ENCODE measurements at regions not wholly inside any gene's neighbourhood (a gene's known extent, or its start where the extent isn't known, plus 50 kb on each side); places are given as distances from the start of the nearest gene placed in this dataset.

- ATAC-seq (no peak), DNase-seq (ENCODE audit: low read depth, low spot score) (no peak)
- Histone ChIP-seq H2AFZ (ENCODE audit: low read depth, low read length, poor library complexity, severe bottlenecking) (no peak overlapping the region), H3K27me3 (ENCODE audit: insufficient read depth, low read length) (no peaks in the 10 kb centered on the region), H3K4me3 (replicated peaks in 1 of 2; ENCODE audit: low read depth in 1 of 2, low read length in 2 of 2) (no peak overlapping the region), H3K4me2 (ENCODE audit: low read length) (no peak overlapping the region), H3K9ac (ENCODE audit: low read length) (no peak overlapping the region), H4K20me1 (ENCODE audit: insufficient read depth) (no peaks in the 10 kb centered on the region), H3K79me2 (ENCODE audit: insufficient read depth, low read length) (no peaks in the 10 kb centered on the region), H3K9me3 (ENCODE audit: control insufficient read depth in 1 of 2, insufficient read depth in 1 of 2, low read depth in 1 of 2, low read length in 2 of 2) (no peaks in the 10 kb centered on the region), H3K27ac (ENCODE audit: low read depth, low read length) (no peak overlapping the region), H3K36me3 (ENCODE audit: control insufficient read depth in 1 of 2, insufficient read depth in 2 of 2, low read length in 2 of 2) (no peaks in the 10 kb centered on the region), H3K9me2 (ENCODE audit: insufficient read depth) (no peaks in the 10 kb centered on the region), H3K4me1 (ENCODE audit: control insufficient read depth in 1 of 2, insufficient read depth in 2 of 2, low read length in 2 of 2) (no peaks in the 10 kb centered on the region)
- TF ChIP-seq TCF7L2 (IDR thresholded peaks at IDR 0.05; ENCODE audit: borderline replicate concordance, extremely low read depth, insufficient read depth, insufficient read length) (no peak), EZH2phosphoT487 (IDR thresholded peaks at IDR 0.05; ENCODE audit: borderline replicate concordance) (no peak), ZNF274 (IDR thresholded peaks at IDR 0.05; ENCODE audit: low read depth, low read length) (no peak), EGR1 (IDR thresholded peaks at IDR 0.05; ENCODE audit: low read depth) (no peak), ELF1 (IDR thresholded peaks at IDR 0.05; ENCODE audit: borderline replicate concordance, low read depth) (no peak), SRF (IDR thresholded peaks at IDR 0.05; ENCODE audit: low read depth) (no peak), CEBPB (IDR thresholded peaks at IDR 0.05; ENCODE audit: low read depth) (no peak), CBX3 (IDR thresholded peaks at IDR 0.05; ENCODE audit: low read depth) (no peak), POLR2A (IDR thresholded peaks at IDR 0.05; ENCODE audit: borderline replicate concordance, extremely low read depth, insufficient read depth, insufficient read length) (no peak), FOSL1 (IDR thresholded peaks at IDR 0.05; ENCODE audit: low read depth) (no peak)
- ChIA-PET POLR2A (no interaction called here), CTCF (no interaction called here), RAD21 (ENCODE audit: low non-redundant PET in 1 of 2, low total read pairs in 2 of 2, uncharacterized antibody in 2 of 2, unreplicated experiment in 2 of 2) (no interaction called here)
- no TSS peak for BruUV-seq (replicated peaks)
- intact Hi-C loops (cut with micrococcal nuclease), result no loop called here
Measured at GRCh38 chr1:198040880-198041279, 115.9 kb upstream of the NEK7 start.

DNA sequence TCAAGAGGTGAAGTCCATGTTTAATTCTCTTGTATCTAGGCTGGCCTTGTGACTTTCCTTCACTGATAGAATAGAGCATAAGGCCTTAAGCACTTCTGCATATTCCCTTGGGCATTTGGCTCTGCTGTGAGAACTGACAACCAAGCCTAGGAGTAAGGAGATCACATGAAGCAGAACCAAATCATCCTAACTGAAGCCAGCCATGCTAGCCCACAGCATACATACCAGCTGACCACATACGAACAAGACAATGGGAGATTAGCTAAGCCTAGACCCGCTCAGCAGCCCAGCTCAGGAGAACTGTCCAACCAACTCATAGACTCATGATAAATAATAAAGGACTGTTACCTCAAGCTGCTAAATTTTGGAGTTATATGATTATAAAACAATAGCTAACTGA, 114.6 kb upstream of the NEK7 start:
- Histone ChIP-seq H3K4me2 (ENCODE audit: low read length) (no peak overlapping the region), H3K4me1 (ENCODE audit: control insufficient read depth in 1 of 2, insufficient read depth in 2 of 2, low read length in 2 of 2) (no peaks in the 10 kb centered on the region), H3K36me3 (ENCODE audit: control insufficient read depth in 1 of 2, insufficient read depth in 2 of 2, low read length in 2 of 2) (no peaks in the 10 kb centered on the region), H4K20me1 (ENCODE audit: insufficient read depth) (no peaks in the 10 kb centered on the region), H3K9me2 (ENCODE audit: insufficient read depth) (no peaks in the 10 kb centered on the region), H3K27me3 (ENCODE audit: insufficient read depth, low read length) (no peaks in the 10 kb centered on the region), H3K9me3 (ENCODE audit: control insufficient read depth in 1 of 2, insufficient read depth in 1 of 2, low read depth in 1 of 2, low read length in 2 of 2) (no peaks in the 10 kb centered on the region), H2AFZ (ENCODE audit: low read depth, low read length, poor library complexity, severe bottlenecking) (no peak overlapping the region), H3K79me2 (ENCODE audit: insufficient read depth, low read length) (no peaks in the 10 kb centered on the region), H3K9ac (ENCODE audit: low read length) (no peak overlapping the region), H3K4me3 (replicated peaks in 1 of 2; ENCODE audit: low read depth in 1 of 2, low read length in 2 of 2) (no peak overlapping the region), H3K27ac (ENCODE audit: low read depth, low read length) (no peak overlapping the region)
- ATAC-seq, result no peak
- no peak for TF ChIP-seq EZH2 (IDR thresholded peaks at IDR 0.05)
- TF ChIP-seq POLR2A (IDR thresholded peaks at IDR 0.05; ENCODE audit: borderline replicate concordance, extremely low read depth, insufficient read depth, insufficient read length), result no peak
- no peak for TF ChIP-seq ZBTB33 (IDR thresholded peaks at IDR 0.05; ENCODE audit: extremely low read depth, insufficient replicate concordance, low read length)
- TF ChIP-seq ELF1 (IDR thresholded peaks at IDR 0.05; ENCODE audit: borderline replicate concordance, low read depth), result no peak
- TF ChIP-seq, protein P1, sequence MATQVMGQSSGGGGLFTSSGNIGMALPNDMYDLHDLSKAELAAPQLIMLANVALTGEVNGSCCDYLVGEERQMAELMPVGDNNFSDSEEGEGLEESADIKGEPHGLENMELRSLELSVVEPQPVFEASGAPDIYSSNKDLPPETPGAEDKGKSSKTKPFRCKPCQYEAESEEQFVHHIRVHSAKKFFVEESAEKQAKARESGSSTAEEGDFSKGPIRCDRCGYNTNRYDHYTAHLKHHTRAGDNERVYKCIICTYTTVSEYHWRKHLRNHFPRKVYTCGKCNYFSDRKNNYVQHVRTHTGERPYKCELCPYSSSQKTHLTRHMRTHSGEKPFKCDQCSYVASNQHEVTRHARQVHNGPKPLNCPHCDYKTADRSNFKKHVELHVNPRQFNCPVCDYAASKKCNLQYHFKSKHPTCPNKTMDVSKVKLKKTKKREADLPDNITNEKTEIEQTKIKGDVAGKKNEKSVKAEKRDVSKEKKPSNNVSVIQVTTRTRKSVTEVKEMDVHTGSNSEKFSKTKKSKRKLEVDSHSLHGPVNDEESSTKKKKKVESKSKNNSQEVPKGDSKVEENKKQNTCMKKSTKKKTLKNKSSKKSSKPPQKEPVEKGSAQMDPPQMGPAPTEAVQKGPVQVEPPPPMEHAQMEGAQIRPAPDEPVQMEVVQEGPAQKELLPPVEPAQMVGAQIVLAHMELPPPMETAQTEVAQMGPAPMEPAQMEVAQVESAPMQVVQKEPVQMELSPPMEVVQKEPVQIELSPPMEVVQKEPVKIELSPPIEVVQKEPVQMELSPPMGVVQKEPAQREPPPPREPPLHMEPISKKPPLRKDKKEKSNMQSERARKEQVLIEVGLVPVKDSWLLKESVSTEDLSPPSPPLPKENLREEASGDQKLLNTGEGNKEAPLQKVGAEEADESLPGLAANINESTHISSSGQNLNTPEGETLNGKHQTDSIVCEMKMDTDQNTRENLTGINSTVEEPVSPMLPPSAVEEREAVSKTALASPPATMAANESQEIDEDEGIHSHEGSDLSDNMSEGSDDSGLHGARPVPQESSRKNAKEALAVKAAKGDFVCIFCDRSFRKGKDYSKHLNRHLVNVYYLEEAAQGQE (IDR thresholded peaks at IDR 0.05; ENCODE audit: low read depth), result no peak
- POLR2A ChIA-PET, result no interaction called here
- RAD21 ChIA-PET (ENCODE audit: low non-redundant PET in 1 of 2, low total read pairs in 2 of 2, uncharacterized antibody in 2 of 2, unreplicated experiment in 2 of 2), result no interaction called here
- no peak for DNase-seq (ENCODE audit: low read depth, low spot score)
- CTCF ChIA-PET, result no interaction called here
- BruUV-seq (replicated peaks), result no TSS peak
- intact Hi-C loops (cut with micrococcal nuclease), result no loop called here
